ENCODE measurements at regions not wholly inside any gene's neighbourhood (a gene's known extent, or its start where the extent isn't known, plus 50 kb on each side); places are given as distances from the start of the nearest gene placed in this dataset.

- H3K4me3 Mint-ChIP-seq = no peak overlapping the region
- DNase-seq (no peak), ATAC-seq (no peak)
- Histone ChIP-seq H3K4me1 (ENCODE audit: control insufficient read depth, insufficient read depth, low read length) (no peaks in the 10 kb centered on the region), H3K4me3 (ENCODE audit: low read length) (no peak overlapping the region), H3K27me3 (ENCODE audit: control insufficient read depth, insufficient read depth, low read length) (peaks cover 3% of the 10 kb centered on the region), H3K36me3 (ENCODE audit: control insufficient read depth, insufficient read depth, low read length) (no peaks in the 10 kb centered on the region), H3K9me3 (ENCODE audit: control insufficient read depth, insufficient read depth, low read length) (no peaks in the 10 kb centered on the region), H3K27ac (ENCODE audit: low read length) (no peak overlapping the region)
- no peaks in the 10 kb centered on the region for H3K9me3 Mint-ChIP-seq
- H3K4me1 Mint-ChIP-seq = no peaks in the 10 kb centered on the region
- peaks cover 17 to 57% of the 10 kb centered on the region in 2 donors for H3K27me3 Mint-ChIP-seq (ENCODE audit: low read depth in 2 of 2)
- 64% methylated on average over 4 of the region's 4 CpGs for WGBS (ENCODE audit: insufficient coverage)
- TF ChIP-seq CTCF (IDR thresholded peaks at IDR 0.05) = no peak
- no peak overlapping the region for H3K27ac Mint-ChIP-seq
- H3K36me3 Mint-ChIP-seq = no peaks in the 10 kb centered on the region
- intact Hi-C loops (cut with micrococcal nuclease) = no loop called here
These were observed 312.4 kb downstream of the MTX2 start for GRCh38 chr2:176581557-176582165.

- no peaks in the 10 kb centered on the region for H3K4me1 Mint-ChIP-seq
- no peak for TF ChIP-seq CTCF (IDR thresholded peaks at IDR 0.05)
- 80% methylated on average over 2 of the region's 2 CpGs for WGBS (ENCODE audit: insufficient coverage)
These were observed 312.9 kb downstream of the MTX2 start for GRCh38 chr2:176582176-176582575.

GRCh38 chr2:176582990-176583481, 313.8 kb downstream of the MTX2 start:
- H3K27me3 ChIP-seq (ENCODE audit: control insufficient read depth, insufficient read depth, low read length) = peaks cover 5% of the 10 kb centered on the region
- intact Hi-C loops (cut with micrococcal nuclease) = no loop called here
- no peak overlapping the region for H3K4me3 Mint-ChIP-seq
- no peaks in the 10 kb centered on the region for H3K4me1 ChIP-seq (ENCODE audit: control insufficient read depth, insufficient read depth, low read length)
- peaks cover 16 to 58% of the 10 kb centered on the region in 2 donors for H3K27me3 Mint-ChIP-seq (ENCODE audit: low read depth in 2 of 2)
- no peaks in the 10 kb centered on the region for H3K9me3 ChIP-seq (ENCODE audit: control insufficient read depth, insufficient read depth, low read length)
- H3K27ac Mint-ChIP-seq = no peak overlapping the region
- H3K36me3 ChIP-seq (ENCODE audit: control insufficient read depth, insufficient read depth, low read length) = no peaks in the 10 kb centered on the region
- H3K27ac ChIP-seq (ENCODE audit: low read length) = no peak overlapping the region
- no peaks in the 10 kb centered on the region for H3K36me3 Mint-ChIP-seq
- 53% methylated on average over 1 of the region's 2 CpGs for WGBS (ENCODE audit: insufficient coverage)
- no peak for TF ChIP-seq CTCF (IDR thresholded peaks at IDR 0.05)
- no peak overlapping the region for H3K4me3 ChIP-seq (ENCODE audit: low read length)
- no peaks in the 10 kb centered on the region for H3K9me3 Mint-ChIP-seq
- DNase-seq (no peak), ATAC-seq (no peak)
- H3K4me1 Mint-ChIP-seq = no peaks in the 10 kb centered on the region

More at GRCh38 chr2:176582176-176582575, 312.9 kb downstream of the MTX2 start:
- Histone ChIP-seq H3K4me3 (ENCODE audit: low read length) (no peak overlapping the region), H3K4me1 (ENCODE audit: control insufficient read depth, insufficient read depth, low read length) (no peaks in the 10 kb centered on the region), H3K27ac (ENCODE audit: low read length) (no peak overlapping the region), H3K9me3 (ENCODE audit: control insufficient read depth, insufficient read depth, low read length) (no peaks in the 10 kb centered on the region), H3K27me3 (ENCODE audit: control insufficient read depth, insufficient read depth, low read length) (peaks cover 5% of the 10 kb centered on the region), H3K36me3 (ENCODE audit: control insufficient read depth, insufficient read depth, low read length) (no peaks in the 10 kb centered on the region)
- no peak overlapping the region for H3K4me3 Mint-ChIP-seq
- no peak overlapping the region for H3K27ac Mint-ChIP-seq
- intact Hi-C loops (cut with micrococcal nuclease) = no loop called here
- DNase-seq (no peak), ATAC-seq (no peak)
- H3K9me3 Mint-ChIP-seq = no peaks in the 10 kb centered on the region
- no peaks in the 10 kb centered on the region for H3K36me3 Mint-ChIP-seq
- peaks cover 20 to 57% of the 10 kb centered on the region in 2 donors for H3K27me3 Mint-ChIP-seq (ENCODE audit: low read depth in 2 of 2)

- no peak overlapping the region for H3K27ac Mint-ChIP-seq
These were observed 314.4 kb downstream of the MTX2 start for GRCh38 chr2:176583607-176584006.

More at GRCh38 chr2:176583607-176584006, 314.4 kb downstream of the MTX2 start:
- no peaks in the 10 kb centered on the region for H3K36me3 Mint-ChIP-seq
- DNase-seq (no peak), ATAC-seq (no peak)
- Histone ChIP-seq H3K9me3 (ENCODE audit: control insufficient read depth, insufficient read depth, low read length) (no peaks in the 10 kb centered on the region), H3K27me3 (ENCODE audit: control insufficient read depth, insufficient read depth, low read length) (peaks cover 5% of the 10 kb centered on the region), H3K4me3 (ENCODE audit: low read length) (no peak overlapping the region), H3K27ac (ENCODE audit: low read length) (no peak overlapping the region), H3K4me1 (ENCODE audit: control insufficient read depth, insufficient read depth, low read length) (no peaks in the 10 kb centered on the region), H3K36me3 (ENCODE audit: control insufficient read depth, insufficient read depth, low read length) (no peaks in the 10 kb centered on the region)
- intact Hi-C loops (cut with micrococcal nuclease) = no loop called here
- no peak for TF ChIP-seq CTCF (IDR thresholded peaks at IDR 0.05)
- H3K4me3 Mint-ChIP-seq = no peak overlapping the region
- no peaks in the 10 kb centered on the region for H3K9me3 Mint-ChIP-seq
- H3K4me1 Mint-ChIP-seq = no peaks in the 10 kb centered on the region
- peaks cover 16 to 57% of the 10 kb centered on the region in 2 donors for H3K27me3 Mint-ChIP-seq (ENCODE audit: low read depth in 2 of 2)
- WGBS (ENCODE audit: insufficient coverage) = 36% methylated on average over 5 of the region's 6 CpGs

All from natural killer cell (primary cell).